GM06990 (cell line): ENCODE measurements at regions not wholly inside any gene's neighbourhood (a gene's known extent, or its start where the extent isn't known, plus 50 kb on each side); places are given as distances from the start of the nearest gene placed in this dataset.

ENCODE experiments used
- DNase-seq: peaks from one replicate; pipeline ENCODE4 v3.0.0-alpha.2; 2011; ENCODE audit not compliant: insufficient read length; ENCODE audit errors: extremely low read depth
- H3K27me3 ChIP-seq: replicated peaks from 2 replicates; pipeline ENCODE4 v1.6.0; 2011; ENCODE audit warnings: low read length; ENCODE audit not compliant: control insufficient read depth, insufficient read depth
- H3K36me3 ChIP-seq: 2 replicates; pipeline ENCODE4 v1.5.1; 2011; ENCODE audit warnings: low read length; ENCODE audit not compliant: control insufficient read depth, insufficient read depth
- H3K4me3 ChIP-seq: replicated peaks from 2 replicates; pipeline ENCODE4 v1.5.1; 2011; ENCODE audit warnings: low read depth, mild to moderate bottlenecking, control low read depth, low read length
- CTCF ChIP-seq: IDR thresholded peaks from 2 replicates; pipeline ENCODE4 v1.5.1; 2011; ENCODE audit warnings: low read length, control low read depth, mild to moderate bottlenecking, inconsistent platforms; ENCODE audit not compliant: insufficient read depth, poor library complexity, severe bottlenecking

GRCh38 chr2:139872032-139872431 is 1091.8 kb upstream of the NXPH2 start:
- no peak for DNase-seq
- Histone ChIP-seq H3K36me3 (no peaks in the 10 kb centered on the region), H3K27me3 (no peaks in the 10 kb centered on the region), H3K4me3 (no peak overlapping the region)
- TF ChIP-seq CTCF, result no peak

- no peak for DNase-seq
- Histone ChIP-seq H3K4me3 (no peak overlapping the region), H3K36me3 (no peaks in the 10 kb centered on the region), H3K27me3 (no peaks in the 10 kb centered on the region)
- no peak for TF ChIP-seq CTCF
These were observed 1087.5 kb upstream of the NXPH2 start for GRCh38 chr2:139867601-139868226.

- Histone ChIP-seq H3K4me3 (no peak overlapping the region), H3K27me3 (no peaks in the 10 kb centered on the region), H3K36me3 (no peaks in the 10 kb centered on the region)
- TF ChIP-seq CTCF, result no peak
- no peak for DNase-seq
These were observed 1084.7 kb upstream of the NXPH2 start for GRCh38 chr2:139864821-139865302.

GRCh38 chr2:139854769-139855483 is 1074.7 kb upstream of the NXPH2 start:
- no peak overlapping the region for H3K4me3 ChIP-seq
- no peak for TF ChIP-seq CTCF
- no peak for DNase-seq
- H3K27me3 ChIP-seq, result no peaks in the 10 kb centered on the region
- no peaks in the 10 kb centered on the region for H3K36me3 ChIP-seq

GRCh38 chr2:139850254-139850890 is 1070.2 kb upstream of the NXPH2 start:
- no peak overlapping the region for H3K4me3 ChIP-seq
- DNase-seq, result no peak
- no peak for TF ChIP-seq CTCF
- no peaks in the 10 kb centered on the region for H3K27me3 ChIP-seq
- H3K36me3 ChIP-seq, result no peaks in the 10 kb centered on the region
